ENCODE measurements at regions not wholly inside any gene's neighbourhood (a gene's known extent, or its start where the extent isn't known, plus 50 kb on each side); places are given as distances from the start of the nearest gene placed in this dataset.
A peak's percentile ranks its signal among the peaks of the same experiment; 100 is the strongest.

GRCh38 chr10:4527281-4527970 lies 298.6 kb upstream of the AKR1E2 start:
- peak; percentile 40 for DNase-seq (ENCODE audit: low spot score)

- no peak for DNase-seq (ENCODE audit: low spot score)
Observed at GRCh38 chr10:4526311-4526731, 299.7 kb upstream of the AKR1E2 start.

DNA sequence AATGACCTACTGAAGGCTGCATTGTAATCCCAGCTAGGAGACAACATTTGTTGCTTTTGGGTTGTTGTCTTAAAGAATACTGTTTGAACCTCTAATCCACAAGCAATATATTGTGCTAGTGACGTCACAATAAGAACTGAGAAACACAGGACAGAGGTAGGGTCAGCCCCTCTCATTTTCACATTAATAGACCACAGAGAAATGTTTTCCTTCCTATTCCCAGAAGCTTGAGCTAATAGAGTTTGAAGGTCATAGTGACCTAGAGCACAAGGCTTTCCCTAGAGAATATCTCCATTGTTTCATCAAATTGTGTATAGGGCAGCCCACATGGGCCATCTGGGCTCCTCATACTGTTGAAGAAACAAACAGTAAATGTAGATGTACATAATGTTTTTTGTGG lies 300.9 kb upstream of the AKR1E2 start:
- DNase-seq (ENCODE audit: low spot score) = no peak

- no peak for DNase-seq (ENCODE audit: low spot score)
Observed at GRCh38 chr10:4522296-4523000, 303.6 kb upstream of the AKR1E2 start.

GRCh38 chr10:4519658-4520402 lies 306.2 kb upstream of the AKR1E2 start:
- DNase-seq (ENCODE audit: low spot score) = peak; percentile 19

GRCh38 chr10:4517746-4518145 lies 308.3 kb upstream of the AKR1E2 start:
- DNase-seq (ENCODE audit: low spot score) = no peak

DNA sequence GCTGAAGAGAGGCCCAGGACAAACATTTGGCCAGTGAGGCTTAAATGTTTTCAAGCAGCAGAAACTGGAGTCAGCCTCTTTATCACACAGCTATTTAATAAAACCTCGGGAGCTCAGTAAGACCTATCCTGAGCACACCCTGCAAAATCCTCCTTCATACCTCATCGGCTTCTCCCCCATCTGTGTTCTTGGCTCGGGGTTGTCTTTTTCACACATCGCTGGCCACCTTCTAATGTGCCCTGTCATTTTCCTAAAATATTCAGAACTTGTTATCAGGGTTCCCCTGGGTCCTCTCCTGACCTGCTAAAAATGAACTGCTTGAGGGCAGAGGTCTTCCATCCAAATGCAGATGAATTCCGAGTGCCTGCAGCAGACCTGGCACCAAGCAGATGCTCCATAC lies 310.3 kb upstream of the AKR1E2 start:
- no peak for DNase-seq (ENCODE audit: low spot score)

DNA sequence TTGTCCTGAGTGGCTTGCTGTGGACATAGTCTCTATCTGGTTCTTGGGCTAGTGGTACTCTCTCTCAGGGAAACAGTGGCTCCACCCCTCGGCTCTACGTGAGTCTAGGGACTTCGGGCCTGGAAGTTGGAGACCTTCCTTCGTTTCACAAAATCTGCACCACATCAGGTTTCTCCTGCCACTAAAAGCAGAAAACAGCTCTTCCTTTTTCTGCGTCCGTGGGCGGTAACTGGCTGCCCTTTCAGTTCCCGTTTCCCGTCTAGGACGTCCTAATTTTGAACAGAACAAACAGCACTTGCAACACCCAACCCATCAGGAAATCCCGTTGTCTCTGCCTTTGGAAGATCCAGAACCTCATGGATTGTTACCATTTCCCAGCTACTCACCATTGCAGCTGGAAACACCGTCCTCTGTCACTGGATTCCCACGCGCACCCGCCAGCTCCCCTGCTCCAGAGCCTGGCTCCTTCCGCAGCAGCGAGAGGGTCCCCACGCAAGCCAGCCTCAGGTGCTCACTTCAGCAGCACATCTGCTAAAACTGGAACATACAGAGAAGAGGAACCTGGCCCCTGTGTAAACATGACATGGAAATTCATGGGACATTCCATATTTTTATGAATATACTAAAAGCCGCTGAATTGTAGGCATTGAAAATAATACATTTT lies 311.4 kb upstream of the AKR1E2 start:
- peak; percentile 19 for DNase-seq (ENCODE audit: low spot score)

DNA sequence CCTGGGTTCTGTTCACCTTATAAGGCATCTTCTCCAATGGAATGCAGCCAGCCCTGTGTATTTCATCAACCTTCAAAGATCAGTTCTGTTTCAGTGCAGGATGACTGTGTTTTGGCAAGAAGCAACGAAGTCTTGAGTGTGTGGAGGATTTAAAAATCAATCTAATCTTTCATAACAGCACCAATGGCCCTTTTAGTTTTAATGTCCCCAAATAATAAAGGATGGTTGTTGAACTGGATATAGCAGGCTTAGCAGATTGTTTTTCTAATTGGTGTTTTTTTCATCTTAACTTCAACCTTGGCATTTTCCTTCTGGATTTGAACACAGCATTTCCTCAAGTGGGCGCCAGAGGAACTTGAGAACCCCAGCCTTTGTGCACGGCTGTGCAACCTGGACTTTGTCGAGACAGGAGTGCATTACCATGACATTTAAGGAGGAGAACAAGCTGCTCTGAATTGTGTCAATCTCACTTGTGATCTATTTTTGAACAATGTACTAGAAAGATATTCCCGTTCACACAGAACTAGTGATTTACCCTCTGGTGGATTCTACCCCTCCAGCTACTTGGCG lies 313.3 kb upstream of the AKR1E2 start:
- peak; percentile 62 for DNase-seq (ENCODE audit: low spot score)

DNA sequence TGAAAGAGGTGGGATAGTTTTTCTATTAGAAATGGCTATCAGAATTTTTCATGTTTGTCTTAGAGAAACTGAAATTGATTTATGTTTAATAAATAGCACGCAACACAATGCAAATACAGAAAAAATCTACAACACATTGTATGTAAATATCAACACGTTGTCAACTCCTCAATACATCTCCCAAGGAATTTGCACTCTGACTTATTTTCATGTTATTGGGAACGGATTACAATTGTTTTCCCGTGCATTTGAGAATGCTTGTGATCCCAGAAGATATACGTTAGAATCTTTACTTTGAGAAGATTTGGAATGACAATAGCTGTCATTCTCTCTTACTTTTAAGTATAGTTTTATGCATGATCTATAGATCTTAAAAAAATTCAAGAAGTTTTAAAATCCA lies 313.8 kb upstream of the AKR1E2 start:
- DNase-seq (ENCODE audit: low spot score) = no peak

DNA sequence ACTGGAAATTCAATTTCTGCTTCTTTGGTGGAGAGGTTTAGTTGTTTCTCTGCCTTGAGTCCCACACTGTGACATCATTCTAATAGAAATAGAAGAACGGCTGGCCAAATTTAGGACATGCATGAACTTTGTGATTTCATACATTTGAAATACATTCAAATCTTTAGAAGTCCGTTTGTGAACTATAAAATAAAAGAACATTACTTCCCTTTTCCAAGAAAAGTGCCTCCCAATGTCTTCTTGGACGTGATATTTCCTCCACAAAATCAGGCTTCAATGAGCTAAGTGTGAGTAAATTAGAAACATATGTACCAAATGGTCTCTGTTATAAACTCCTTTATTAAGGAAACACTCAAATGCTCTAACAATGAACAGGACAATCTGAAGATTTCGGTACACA lies 314.5 kb upstream of the AKR1E2 start:
- DNase-seq (ENCODE audit: low spot score) = no peak

DNA sequence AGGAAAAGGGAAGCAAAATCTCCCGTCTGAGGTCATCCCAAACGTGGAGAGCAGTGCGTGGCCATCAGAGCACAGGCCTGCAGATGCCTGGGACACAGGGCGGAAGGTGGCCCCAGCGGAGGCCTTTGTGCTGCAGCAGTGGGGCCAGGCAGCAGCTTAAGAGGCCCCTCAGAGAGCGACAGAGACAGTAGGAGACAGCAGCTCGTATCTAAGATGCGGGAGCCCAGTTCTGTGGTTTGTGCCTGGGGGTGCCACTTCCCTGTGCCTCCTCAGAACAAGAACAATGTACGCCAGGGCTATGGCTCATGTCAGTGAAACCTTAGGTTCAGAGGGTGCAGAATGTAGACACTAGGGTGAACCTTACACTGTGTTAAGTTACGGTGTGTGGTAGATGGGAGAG lies 316.6 kb upstream of the AKR1E2 start:
- DNase-seq (ENCODE audit: low spot score) = no peak

- DNase-seq (ENCODE audit: low spot score) = peak; percentile 17
Observed at GRCh38 chr10:4506095-4506494, 319.9 kb upstream of the AKR1E2 start.

DNA sequence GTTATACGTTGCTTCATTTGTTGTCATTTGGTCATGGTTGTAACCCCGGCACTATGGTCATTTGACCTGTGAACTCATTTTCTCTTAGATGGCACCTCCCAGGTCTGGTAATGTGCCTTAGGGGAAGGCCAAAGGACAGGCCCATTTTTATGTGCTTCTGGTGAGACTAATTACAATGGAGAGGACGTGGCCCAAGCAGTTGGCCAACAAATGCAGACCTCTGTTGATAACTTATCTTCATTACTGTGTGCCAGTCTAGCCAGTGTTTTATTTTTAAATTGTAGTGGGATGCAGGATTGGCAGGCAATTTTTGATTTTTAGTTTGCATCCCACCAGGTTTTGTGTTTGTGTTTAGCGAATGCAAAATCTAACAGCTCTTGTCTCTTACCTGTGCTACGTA lies 321.5 kb upstream of the AKR1E2 start:
- no peak for DNase-seq (ENCODE audit: low spot score)

DNA sequence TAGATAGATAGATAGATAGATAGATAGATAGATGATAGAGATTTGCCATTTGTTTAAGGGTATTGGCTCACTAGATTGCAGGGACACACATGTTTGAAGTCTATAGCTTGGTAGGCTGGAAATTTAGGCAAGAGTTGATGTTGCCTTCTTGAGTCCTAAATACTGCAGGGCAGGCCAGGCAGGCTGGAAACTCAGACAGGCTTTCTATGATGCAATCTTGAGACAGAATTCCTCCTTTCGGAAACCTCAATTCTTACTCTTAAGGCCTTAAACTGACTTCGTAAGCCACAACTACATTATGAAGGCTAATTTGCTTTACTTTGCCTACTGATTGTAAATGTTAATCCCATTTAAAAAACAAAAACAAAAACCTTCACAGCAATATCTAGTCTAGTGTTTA lies 322.9 kb upstream of the AKR1E2 start:
- DNase-seq (ENCODE audit: low spot score) = no peak

DNA sequence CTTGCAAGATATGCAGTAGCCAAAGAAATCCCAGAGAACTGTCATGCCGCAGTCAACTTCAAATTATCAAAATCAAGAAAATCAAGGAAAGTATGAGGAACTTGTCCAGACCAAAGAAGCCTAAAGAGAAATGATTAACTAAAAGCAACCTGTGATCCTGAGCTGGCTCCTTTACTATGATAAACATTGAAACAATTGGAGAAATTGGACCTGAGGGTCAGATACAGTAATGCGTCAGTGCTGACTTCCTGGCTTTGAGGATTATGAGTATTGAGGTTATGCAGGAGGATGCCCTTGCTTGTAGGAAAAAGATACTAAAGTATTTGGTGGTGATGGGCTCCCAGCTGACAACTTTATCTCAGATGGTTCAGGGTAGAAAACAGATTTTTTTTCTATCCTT lies 324.7 kb upstream of the AKR1E2 start:
- no peak for DNase-seq (ENCODE audit: low spot score)

- peak; percentile 25 for DNase-seq (ENCODE audit: low spot score)
Observed at GRCh38 chr10:4498711-4499251, 327.2 kb upstream of the AKR1E2 start.

DNA sequence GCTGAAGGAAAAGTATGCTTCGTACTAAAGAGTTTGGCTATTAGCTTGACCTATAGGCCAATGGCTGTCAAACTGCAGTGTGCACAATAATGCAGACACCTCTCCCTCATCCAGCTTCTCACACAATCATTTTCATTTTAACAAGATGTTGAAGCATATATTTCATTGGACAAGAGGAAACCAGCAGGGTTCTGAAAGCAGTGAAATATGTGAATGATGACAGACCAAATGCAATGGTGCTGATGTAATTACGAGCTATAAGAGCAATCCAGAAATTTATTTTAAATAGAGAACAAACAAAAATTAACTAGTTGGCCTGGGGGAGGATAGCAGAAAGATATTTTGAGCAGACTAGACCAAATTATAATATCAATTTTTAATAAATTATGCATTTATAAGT lies 331.5 kb upstream of the AKR1E2 start:
- DNase-seq (ENCODE audit: low spot score) = no peak

DNA sequence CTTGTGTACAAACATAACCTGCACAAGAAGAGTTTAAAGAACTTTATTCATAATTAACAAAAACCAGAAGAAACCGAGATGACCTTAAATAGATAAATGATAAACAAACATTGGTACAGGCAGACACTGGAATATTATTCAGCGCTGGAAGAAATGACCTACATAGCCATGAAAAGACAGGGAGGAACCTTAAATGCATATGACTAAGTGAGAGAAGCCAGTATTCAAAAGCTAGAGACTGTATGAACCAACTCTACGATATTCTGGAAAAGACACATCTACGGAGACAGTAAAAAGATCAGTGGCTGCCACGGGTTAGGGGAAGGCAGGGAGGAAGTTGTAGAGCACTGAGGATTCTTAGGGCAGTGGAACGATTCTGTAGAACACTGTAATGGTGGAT lies 333.8 kb upstream of the AKR1E2 start:
- DNase-seq (ENCODE audit: low spot score) = no peak

- DNase-seq (ENCODE audit: low spot score) = no peak
Observed at GRCh38 chr10:4488904-4489303, 337.1 kb upstream of the AKR1E2 start.

- DNase-seq (ENCODE audit: low spot score) = no peak
Observed at GRCh38 chr10:4485636-4486035, 340.4 kb upstream of the AKR1E2 start.

- DNase-seq (ENCODE audit: low spot score) = no peak
Observed at GRCh38 chr10:4483811-4484210, 342.2 kb upstream of the AKR1E2 start.
